Activated CD8-positive, alpha-beta T cell treated with anti-CD3 and anti-CD28 coated beads for 36 hours (primary cell): ENCODE measurements at regions not wholly inside any gene's neighbourhood (a gene's known extent, or its start where the extent isn't known, plus 50 kb on each side); places are given as distances from the start of the nearest gene placed in this dataset.

Experiments used
- ATAC-seq: fragments of 200-7000 bp; cut with Tn5 transposase; one replicate; pipeline ENCODE4 v1.10.0; 2021; ENCODE audit warnings: mild to moderate bottlenecking, moderate library complexity
- CTCF ChIA-PET: fragments of 350-600 bp; sonication (Branson Sonifier 250); formaldehyde crosslinking; loops from one replicate; lab custom pipeline; 2021; ENCODE audit warnings: antibody characterized with exemption; lab: Charles Lee
- POLR2A ChIA-PET: fragments of 350-600 bp; sonication (Branson Sonifier 250); formaldehyde crosslinking; loops from one replicate; lab custom pipeline; 2021; ENCODE audit warnings: antibody characterized with exemption; lab: Charles Lee
- DNase-seq: peaks from one replicate; pipeline ENCODE4 v3.0.0-alpha.2; 2020
- H3K27ac Mint-ChIP-seq: one replicate; pipeline ENCODE4 v1.8.0; 2021; ENCODE audit warnings: mild to moderate bottlenecking, mixed read lengths
- H3K27me3 Mint-ChIP-seq: one replicate; pipeline ENCODE4 v1.8.0; 2021; ENCODE audit warnings: mixed read lengths
- H3K36me3 Mint-ChIP-seq: one replicate; pipeline ENCODE4 v1.8.0; 2021; ENCODE audit warnings: low read depth, mixed read lengths
- H3K4me1 Mint-ChIP-seq: one replicate; pipeline ENCODE4 v1.8.0; 2021; ENCODE audit warnings: low read depth, mixed read lengths
- H3K4me3 Mint-ChIP-seq: one replicate; pipeline ENCODE4 v1.8.0; 2021; ENCODE audit warnings: mild to moderate bottlenecking, moderate library complexity, mixed read lengths
- H3K9me3 Mint-ChIP-seq: one replicate; pipeline ENCODE4 v1.8.0; 2021; ENCODE audit warnings: mixed read lengths
- intact Hi-C: fragments of 100-400 bp; cut with micrococcal nuclease; formaldehyde crosslinking; loops from one replicate; pipeline ENCODE4 v1.10.0; 2022
- TF ChIP-seq, protein P1 (sequence below): fragments of 200-600 bp; IDR thresholded peaks from one replicate; pipeline ENCODE4 v1.8.0; 2022; ENCODE audit warnings: antibody characterized with exemption, mild to moderate bottlenecking

DNA sequence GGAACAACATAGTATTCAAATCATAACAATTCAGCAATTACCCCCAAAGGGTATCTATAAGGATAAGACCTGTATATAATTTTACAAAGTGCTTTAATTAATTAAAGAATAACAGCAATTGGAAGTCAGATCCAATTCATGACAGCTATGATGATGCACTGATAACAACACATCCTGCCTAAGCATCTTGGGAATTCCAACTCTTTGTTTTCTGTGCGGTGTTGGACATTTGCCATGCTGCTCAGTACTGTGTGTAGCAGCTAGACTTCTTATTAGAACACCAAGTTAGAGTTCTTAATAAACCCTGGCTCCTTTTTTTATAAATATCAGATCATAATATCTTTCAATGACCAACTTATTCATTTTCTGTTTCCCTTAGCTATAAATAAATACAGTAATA lies 209.0 kb downstream of the SEC61B start:
- ChIA-PET POLR2A (no interaction called here), CTCF (no interaction called here)
- TF ChIP-seq, protein P1, sequence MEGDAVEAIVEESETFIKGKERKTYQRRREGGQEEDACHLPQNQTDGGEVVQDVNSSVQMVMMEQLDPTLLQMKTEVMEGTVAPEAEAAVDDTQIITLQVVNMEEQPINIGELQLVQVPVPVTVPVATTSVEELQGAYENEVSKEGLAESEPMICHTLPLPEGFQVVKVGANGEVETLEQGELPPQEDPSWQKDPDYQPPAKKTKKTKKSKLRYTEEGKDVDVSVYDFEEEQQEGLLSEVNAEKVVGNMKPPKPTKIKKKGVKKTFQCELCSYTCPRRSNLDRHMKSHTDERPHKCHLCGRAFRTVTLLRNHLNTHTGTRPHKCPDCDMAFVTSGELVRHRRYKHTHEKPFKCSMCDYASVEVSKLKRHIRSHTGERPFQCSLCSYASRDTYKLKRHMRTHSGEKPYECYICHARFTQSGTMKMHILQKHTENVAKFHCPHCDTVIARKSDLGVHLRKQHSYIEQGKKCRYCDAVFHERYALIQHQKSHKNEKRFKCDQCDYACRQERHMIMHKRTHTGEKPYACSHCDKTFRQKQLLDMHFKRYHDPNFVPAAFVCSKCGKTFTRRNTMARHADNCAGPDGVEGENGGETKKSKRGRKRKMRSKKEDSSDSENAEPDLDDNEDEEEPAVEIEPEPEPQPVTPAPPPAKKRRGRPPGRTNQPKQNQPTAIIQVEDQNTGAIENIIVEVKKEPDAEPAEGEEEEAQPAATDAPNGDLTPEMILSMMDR = no peak
- H3K27me3 Mint-ChIP-seq = peaks cover 3% of the 10 kb centered on the region
- peaks cover 18% of the 10 kb centered on the region for H3K4me1 Mint-ChIP-seq
- intact Hi-C loops = no loop called here
- H3K4me3 Mint-ChIP-seq = no peak overlapping the region
- no peaks in the 10 kb centered on the region for H3K9me3 Mint-ChIP-seq
- ATAC-seq (no peak), DNase-seq (no peak)
- H3K36me3 Mint-ChIP-seq = no peaks in the 10 kb centered on the region
- H3K27ac Mint-ChIP-seq = no peak overlapping the region

DNA sequence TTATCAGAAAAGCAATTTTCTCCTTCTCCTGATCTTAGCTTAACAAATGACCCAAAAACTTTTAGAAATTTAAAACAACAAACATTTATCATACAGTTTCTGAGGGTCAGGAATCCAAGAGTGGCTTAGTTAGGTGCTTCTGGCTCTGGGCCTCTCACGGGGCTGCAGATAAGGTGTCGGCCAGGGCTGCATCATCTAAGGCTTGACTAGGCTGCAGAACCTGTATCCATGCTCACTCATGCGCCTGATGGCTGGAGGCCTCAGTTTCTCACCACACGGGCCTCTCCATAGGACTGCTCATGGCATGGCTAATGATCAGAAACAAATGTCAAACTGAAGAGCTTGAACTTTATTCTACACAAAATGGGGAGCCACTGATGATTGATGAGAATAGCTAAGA lies 210.0 kb downstream of the SEC61B start:
- intact Hi-C loops = no loop called here
- CTCF ChIA-PET = no interaction called here
- POLR2A ChIA-PET = interaction anchor here (0.6 kb wide), 1 partner anchor 106 kb away, joined by 3 read pairs; no protein-coding TSS in a partner anchor
- ATAC-seq = no peak
- DNase-seq = no peak
- no peak overlapping the region for H3K27ac Mint-ChIP-seq
- no peak overlapping the region for H3K4me3 Mint-ChIP-seq
- H3K36me3 Mint-ChIP-seq = no peaks in the 10 kb centered on the region
- H3K27me3 Mint-ChIP-seq = no peaks in the 10 kb centered on the region
- no peaks in the 10 kb centered on the region for H3K9me3 Mint-ChIP-seq
- peaks cover 18% of the 10 kb centered on the region for H3K4me1 Mint-ChIP-seq
- TF ChIP-seq, protein P1 = no peak

DNA sequence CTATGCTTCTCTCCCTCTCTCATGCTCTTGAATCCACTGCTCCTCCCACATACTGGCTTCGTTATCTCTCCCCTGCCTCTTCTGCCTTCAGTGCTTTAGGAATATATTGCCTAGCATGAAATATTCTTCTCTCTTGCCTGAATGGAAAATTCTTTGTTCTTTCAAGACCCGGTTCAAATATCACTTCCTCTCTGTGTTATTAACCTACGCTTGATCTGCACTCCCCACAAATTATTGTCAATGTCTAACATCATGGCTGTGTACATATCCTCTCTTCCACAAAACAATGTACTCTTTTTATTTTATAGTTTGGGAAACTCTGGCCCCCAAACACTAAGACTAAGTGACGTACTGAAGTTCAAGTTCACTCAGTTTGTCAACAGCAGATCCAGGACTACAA lies 211.0 kb downstream of the SEC61B start:
- ChIA-PET CTCF (no interaction called here), POLR2A (interaction anchor here (0.5 kb wide), 1 partner anchor 227 kb away, joined by 3 read pairs; no protein-coding TSS in a partner anchor)
- Mint-ChIP-seq H3K9me3 (no peaks in the 10 kb centered on the region), H3K27me3 (no peaks in the 10 kb centered on the region), H3K4me1 (peaks cover 18% of the 10 kb centered on the region), H3K27ac (peak overlapping the region; percentile 72), H3K4me3 (no peak overlapping the region), H3K36me3 (no peaks in the 10 kb centered on the region)
- ATAC-seq (peak; percentile 1), DNase-seq (no peak)
- intact Hi-C loops = no loop called here
- TF ChIP-seq, protein P1 = no peak

DNA sequence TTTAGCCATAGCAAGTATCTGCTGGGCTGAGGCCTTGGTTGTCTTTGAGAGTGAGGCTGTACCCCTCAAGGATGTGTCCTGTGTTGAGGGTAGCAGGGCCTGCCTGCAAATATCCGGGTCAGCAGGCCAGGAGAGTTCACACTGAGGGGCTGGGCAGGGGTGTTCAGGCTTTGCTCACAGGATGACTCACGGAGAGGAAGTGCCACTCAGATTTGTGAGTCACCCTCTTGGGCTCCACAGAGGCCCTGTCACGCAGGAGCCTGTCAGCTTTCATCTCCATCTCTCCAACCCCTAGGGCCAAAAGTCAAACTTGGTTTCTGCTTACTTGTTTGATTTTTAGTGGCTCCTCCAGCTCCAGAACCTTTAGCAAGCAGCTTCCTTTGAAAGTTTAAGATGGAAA lies 211.5 kb downstream of the SEC61B start:
- no peaks in the 10 kb centered on the region for H3K27me3 Mint-ChIP-seq
- no peaks in the 10 kb centered on the region for H3K9me3 Mint-ChIP-seq
- POLR2A ChIA-PET = interaction anchor here (0.5 kb wide), 1 partner anchor 227 kb away, joined by 3 read pairs; no protein-coding TSS in a partner anchor
- peaks cover 18% of the 10 kb centered on the region for H3K4me1 Mint-ChIP-seq
- ATAC-seq (peak; percentile 100), DNase-seq (peak; percentile 86)
- CTCF ChIA-PET = interaction anchor here (0.7 to 0.8 kb wide), 2 partner anchors 14 to 271 kb away, joined by 3 read pairs; no protein-coding TSS in a partner anchor
- H3K36me3 Mint-ChIP-seq = no peaks in the 10 kb centered on the region
- TF ChIP-seq, protein P1 = no peak
- intact Hi-C loops = no loop called here
- H3K27ac Mint-ChIP-seq = peak overlapping the region; percentile 72
- H3K4me3 Mint-ChIP-seq = no peak overlapping the region

DNA sequence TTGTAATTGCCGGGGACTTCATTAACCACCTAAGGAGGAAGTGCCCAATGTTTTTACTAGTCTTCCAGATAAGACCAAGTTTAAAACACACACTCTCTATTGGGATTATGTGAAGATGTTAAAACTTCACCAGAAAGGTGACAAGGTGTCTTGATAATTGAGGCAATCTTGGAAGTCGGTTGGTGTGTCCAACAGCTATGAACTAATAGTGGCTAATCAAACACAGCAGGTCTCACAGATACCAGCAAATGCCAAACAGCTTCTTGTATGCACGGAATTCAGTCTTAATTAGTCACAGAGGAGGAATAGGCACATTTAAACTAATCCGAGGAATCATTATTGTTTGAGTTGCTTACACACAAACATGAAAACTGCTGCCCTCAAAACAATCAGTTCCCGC lies 214.5 kb downstream of the SEC61B start:
- TF ChIP-seq, protein P1 = no peak
- H3K4me1 Mint-ChIP-seq = peaks cover 18% of the 10 kb centered on the region
- H3K27me3 Mint-ChIP-seq = no peaks in the 10 kb centered on the region
- no peaks in the 10 kb centered on the region for H3K9me3 Mint-ChIP-seq
- CTCF ChIA-PET = no interaction called here
- H3K4me3 Mint-ChIP-seq = no peak overlapping the region
- DNase-seq = no peak
- ATAC-seq = no peak
- H3K27ac Mint-ChIP-seq = no peak overlapping the region
- intact Hi-C loops = no loop called here
- H3K36me3 Mint-ChIP-seq = no peaks in the 10 kb centered on the region
- POLR2A ChIA-PET = interaction anchor here (0.8 kb wide), 1 partner anchor 15 kb away, joined by 3 read pairs; no protein-coding TSS in a partner anchor
